Ovary (tissue), 3 donors: ENCODE measurements at regions not wholly inside any gene's neighbourhood (a gene's known extent, or its start where the extent isn't known, plus 50 kb on each side); places are given as distances from the start of the nearest gene placed in this dataset.

Experiments
- CTCF ChIP-seq, 3 donors: fragments of 450-650 bp in 2 of 3; fragments of 200-600 bp in 1 of 3; IDR thresholded peaks; one replicate each; pipeline versions ENCODE4 v1.5.1 to v1.8.0; 2016 to 2022; ENCODE audit warnings: antibody characterized with exemption in 3 of 3, mild to moderate bottlenecking in 1 of 3
- EP300 ChIP-seq: sonication (generic); formaldehyde crosslinking; IDR thresholded peaks from one replicate; pipeline ENCODE4 v1.6.1; 2017; ENCODE audit warnings: antibody characterized with exemption
- POLR2A ChIP-seq: fragments of 450-650 bp; IDR thresholded peaks from one replicate; pipeline ENCODE4 v1.6.1; 2017; ENCODE audit warnings: antibody characterized with exemption, mild to moderate bottlenecking, moderate library complexity
- donor health status: DM: no; HTN: no; CAD: no.

DNA sequence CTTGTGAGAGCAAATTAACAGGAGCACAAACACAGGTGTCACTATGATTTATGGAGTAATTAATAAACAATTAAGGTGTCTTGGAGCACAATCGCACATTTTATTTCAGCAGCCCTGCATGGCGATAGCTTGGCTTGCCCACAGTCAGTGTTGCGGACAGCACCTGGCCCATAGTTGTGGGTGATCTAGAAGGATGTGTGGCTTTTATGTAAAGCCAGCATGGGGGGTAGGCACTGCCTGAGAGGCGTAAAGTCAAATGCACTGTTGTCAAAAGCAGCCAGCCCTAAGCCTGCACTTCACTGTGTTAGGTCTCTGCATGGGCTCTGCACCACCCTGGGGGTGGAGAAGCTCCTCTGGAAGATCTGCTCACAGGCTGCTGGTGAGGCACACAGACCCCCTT is 177.4 kb upstream of the PPP2R3A start:
- TF ChIP-seq CTCF (IDR thresholded peaks at IDR 0.05) (no peak), POLR2A (no peak), EP300 (no peak)
